PC-9 (cell line): ENCODE measurements at regions not wholly inside any gene's neighbourhood (a gene's known extent, or its start where the extent isn't known, plus 50 kb on each side); places are given as distances from the start of the nearest gene placed in this dataset.

Experiments used
- BruUV-seq: library from RNA; stranded (reverse); fragments of 400-500 nt; replicated peaks from 2 replicates; lab custom pipeline; 2021; lab: Mats Ljungman, UMichigan
- CTCF ChIA-PET: fragments of 300-600 bp; sonication (Branson Sonifier 250); formaldehyde crosslinking; loops from one replicate; lab custom pipeline; 2022; ENCODE audit warnings: antibody characterized with exemption; lab: Charles Lee
- POLR2A ChIA-PET: fragments of 300-600 bp; sonication (Branson Sonifier 250); formaldehyde crosslinking; loops from one replicate; lab custom pipeline; 2022; ENCODE audit warnings: antibody characterized with exemption; ENCODE audit not compliant: unreplicated experiment; lab: Charles Lee
- DNase-seq, 2 experiments: peaks; one replicate each; pipeline versions ENCODE4 v3.0.0 to v3.0.0-alpha.2; 2015 to 2022; ENCODE audit warnings: mixed read lengths in 1 of 2
- H2AFZ ChIP-seq: fragments of 200-600 bp; sonication (generic); 2 replicates; pipeline ENCODE4 v1.8.1; 2017; ENCODE audit warnings: antibody characterized with exemption
- H3F3A ChIP-seq: fragments of 200-600 bp; sonication (generic); 2 replicates; pipeline ENCODE4 v1.8.1; 2017; ENCODE audit warnings: antibody characterized with exemption, mild to moderate bottlenecking, low read depth; ENCODE audit not compliant: insufficient read depth
- H3K27ac ChIP-seq: fragments of 200-600 bp; sonication (generic); 2 replicates; pipeline ENCODE4 v1.6.1; 2016; ENCODE audit warnings: mixed run types
- H3K27me3 ChIP-seq: fragments of 200-600 bp; sonication (generic); 2 replicates; pipeline ENCODE4 v1.6.1; 2016; ENCODE audit warnings: low read depth, mixed run types; ENCODE audit not compliant: insufficient read depth
- H3K36me3 ChIP-seq: fragments of 200-600 bp; sonication (generic); 2 replicates; pipeline ENCODE4 v1.6.1; 2016; ENCODE audit warnings: low read depth, mixed run types
- H3K4me1 ChIP-seq: fragments of 200-600 bp; sonication (generic); replicated peaks from 2 replicates; pipeline ENCODE4 v1.6.1; 2016; ENCODE audit warnings: mixed run types; ENCODE audit not compliant: insufficient read depth
- H3K4me2 ChIP-seq: fragments of 200-600 bp; sonication (generic); 2 replicates; pipeline ENCODE4 v1.6.1; 2017; ENCODE audit warnings: mixed run types
- H3K4me3 ChIP-seq: fragments of 200-600 bp; sonication (generic); 2 replicates; pipeline ENCODE4 v1.6.1; 2016; ENCODE audit warnings: mixed run types
- H3K79me2 ChIP-seq: fragments of 200-600 bp; sonication (generic); 2 replicates; pipeline ENCODE4 v1.6.1; 2017; ENCODE audit warnings: low read depth, mixed run types
- H3K9me2 ChIP-seq: fragments of 200-600 bp; sonication (generic); 2 replicates; pipeline ENCODE4 v1.8.1; 2017; ENCODE audit warnings: mild to moderate bottlenecking; ENCODE audit not compliant: insufficient read depth
- H3K9me3 ChIP-seq: fragments of 200-600 bp; sonication (generic); 2 replicates; pipeline ENCODE4 v1.8.1; 2016; ENCODE audit warnings: low read depth; ENCODE audit not compliant: insufficient read depth
- H4K20me1 ChIP-seq: fragments of 200-600 bp; sonication (generic); 2 replicates; pipeline ENCODE4 v1.8.1; 2017; ENCODE audit not compliant: insufficient read depth
- CTCF ChIP-seq: fragments of 200-600 bp; sonication (generic); conservative IDR thresholded peaks from 2 replicates; pipeline ENCODE4 v1.6.1; 2017; ENCODE audit warnings: mixed run types, antibody characterized with exemption, mild to moderate bottlenecking, moderate library complexity
- EZH2 ChIP-seq: fragments of 200-600 bp; sonication (generic); IDR thresholded peaks from 2 replicates; pipeline ENCODE4 v1.8.0; 2017; ENCODE audit warnings: antibody characterized with exemption, low read depth
- intact Hi-C: fragments of 100-400 bp; cut with micrococcal nuclease; formaldehyde crosslinking; loops from one replicate; pipeline ENCODE4 v1.10.0; 2022; ENCODE audit not compliant: unreplicated experiment

GRCh38 chr22:26977741-26978376, 320.5 kb downstream of the MIAT start:
- Histone ChIP-seq H3K27ac (no peak overlapping the region), H3K4me1 (no peaks in the 10 kb centered on the region), H3K9me3 (no peaks in the 10 kb centered on the region), H3K27me3 (peaks cover 78% of the 10 kb centered on the region), H3K4me2 (peak overlapping the region; percentile 34; the same call in 1 of the 2 replicates), H2AFZ (no peak overlapping the region), H4K20me1 (no peaks in the 10 kb centered on the region), H3K36me3 (no peaks in the 10 kb centered on the region), H3K79me2 (no peaks in the 10 kb centered on the region), H3K9me2 (no peaks in the 10 kb centered on the region), H3F3A (no peaks in the 10 kb centered on the region), H3K4me3 (no peak overlapping the region)
- no TSS peak for BruUV-seq
- CTCF ChIA-PET, result no interaction called here
- POLR2A ChIA-PET, result no interaction called here
- TF ChIP-seq CTCF (no peak), EZH2 (no peak)
- DNase-seq, result no peak
- intact Hi-C loops, result no loop called here

- BruUV-seq, result no TSS peak
- H3K27me3 ChIP-seq, result peaks cover 82% of the 10 kb centered on the region
Measured at GRCh38 chr22:26979294-26979693, 321.9 kb downstream of the MIAT start.

GRCh38 chr22:26981111-26981510, 323.7 kb downstream of the MIAT start:
- ChIA-PET POLR2A (no interaction called here), CTCF (no interaction called here)
- Histone ChIP-seq H3K4me3 (no peak overlapping the region), H3K27ac (no peak overlapping the region), H3K4me1 (no peaks in the 10 kb centered on the region), H3K9me2 (no peaks in the 10 kb centered on the region), H3K79me2 (no peaks in the 10 kb centered on the region), H2AFZ (no peak overlapping the region), H3K9me3 (no peaks in the 10 kb centered on the region), H3K4me2 (no peak overlapping the region), H3K27me3 (peaks cover 83% of the 10 kb centered on the region), H3F3A (no peaks in the 10 kb centered on the region), H3K36me3 (no peaks in the 10 kb centered on the region), H4K20me1 (no peaks in the 10 kb centered on the region)
- intact Hi-C loops, result no loop called here
- DNase-seq, result no peak
- no TSS peak for BruUV-seq
- TF ChIP-seq CTCF (no peak), EZH2 (no peak)

More at GRCh38 chr22:26979294-26979693, 321.9 kb downstream of the MIAT start:
- ChIA-PET POLR2A (no interaction called here), CTCF (no interaction called here)
- Histone ChIP-seq H2AFZ (no peak overlapping the region), H3K9me3 (no peaks in the 10 kb centered on the region), H3K4me3 (no peak overlapping the region), H3K79me2 (no peaks in the 10 kb centered on the region), H3K4me2 (no peak overlapping the region), H3K4me1 (no peaks in the 10 kb centered on the region), H3K9me2 (no peaks in the 10 kb centered on the region), H3K36me3 (no peaks in the 10 kb centered on the region), H3F3A (no peaks in the 10 kb centered on the region), H3K27ac (no peak overlapping the region), H4K20me1 (no peaks in the 10 kb centered on the region)
- intact Hi-C loops, result no loop called here
- no peak for DNase-seq
- no peak for TF ChIP-seq CTCF
